ENCODE measurements at regions not wholly inside any gene's neighbourhood (a gene's known extent, or its start where the extent isn't known, plus 50 kb on each side); places are given as distances from the start of the nearest gene placed in this dataset.

- TF ChIP-seq CTCF (IDR thresholded peaks at IDR 0.05) (no peak), ZFX (IDR thresholded peaks at IDR 0.05; ENCODE audit: borderline replicate concordance) (no peak)
These were observed 99.8 kb upstream of the SVIL start for GRCh38 chr10:29734640-29734961.
